Colonic mucosa (tissue), 4 donors: ENCODE measurements at regions not wholly inside any gene's neighbourhood (a gene's known extent, or its start where the extent isn't known, plus 50 kb on each side); places are given as distances from the start of the nearest gene placed in this dataset.
"Not testable (repeated sequence)": the region's sequence is repeated elsewhere in the genome, so short reads cannot be mapped to it uniquely, and the experiment has no call there.

ENCODE experiments used
- DNase-seq: peaks from one replicate; pipeline ENCODE4 v3.0.0-alpha.2; 2020
- H3K27ac ChIP-seq: fragments of 200-600 bp; one replicate; pipeline ENCODE4 v1.8.0; 2021
- H3K27me3 ChIP-seq: fragments of 200-600 bp; one replicate; pipeline ENCODE4 v1.8.0; 2021
- H3K36me3 ChIP-seq: fragments of 200-600 bp; one replicate; pipeline ENCODE4 v1.8.0; 2021
- H3K4me1 ChIP-seq: fragments of 200-600 bp; one replicate; pipeline ENCODE4 v1.8.0; 2021; ENCODE audit warnings: mild to moderate bottlenecking
- H3K4me3 ChIP-seq: fragments of 200-600 bp; one replicate; pipeline ENCODE4 v1.8.0; 2021
- H3K9ac ChIP-seq, 2 donors: one replicate each; pipeline ENCODE4 v1.7.0; 2013; ENCODE audit warnings: control low read depth in 2 of 2, low read depth in 2 of 2, low read length in 2 of 2
- H3K9me3 ChIP-seq: fragments of 200-600 bp; one replicate; pipeline ENCODE4 v1.8.0; 2021
- intact Hi-C: fragments of 100-400 bp; cut with DNase I; formaldehyde crosslinking; loops from one replicate; pipeline ENCODE4 v1.14.1; 2022
- TF ChIP-seq, protein P1 (sequence below): fragments of 200-600 bp; IDR thresholded peaks from one replicate; pipeline ENCODE4 v1.8.0; 2022; ENCODE audit warnings: antibody characterized with exemption, mild to moderate bottlenecking
- donor health status: healthy.
- donor health status: DM: no; HTN: no; CAD: no.
- donor health status: DM: no; HTN: no; CAD: no.

DNA sequence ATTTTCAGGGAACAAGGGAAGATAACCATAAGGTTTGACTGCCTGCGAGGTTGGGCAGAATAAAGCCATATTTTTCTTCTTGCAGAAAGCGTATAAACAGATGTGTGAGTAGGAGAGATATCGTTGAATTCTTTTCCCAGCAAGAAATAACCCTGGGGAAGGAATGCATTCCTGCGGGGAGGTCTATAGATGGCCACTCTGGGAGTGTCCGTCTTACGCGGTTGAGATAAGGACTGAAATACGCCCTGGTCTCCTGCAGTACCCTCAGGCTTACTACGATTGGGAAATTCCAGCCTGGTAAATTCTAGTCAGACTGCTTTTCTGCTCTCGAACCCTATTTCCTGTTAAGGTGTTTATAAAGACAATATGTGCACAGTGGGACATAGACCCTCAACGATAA, 225.0 kb downstream of the LRIG3 start:
- Histone ChIP-seq H3K4me1 (no peaks in the 10 kb centered on the region), H3K9me3 (no peaks in the 10 kb centered on the region), H3K9ac (no peak overlapping the region), H3K27ac (no peak overlapping the region), H3K27me3 (no peaks in the 10 kb centered on the region), H3K4me3 (no peak overlapping the region), H3K36me3 (no peaks in the 10 kb centered on the region)
- DNase-seq, result no peak
- TF ChIP-seq, protein P1, sequence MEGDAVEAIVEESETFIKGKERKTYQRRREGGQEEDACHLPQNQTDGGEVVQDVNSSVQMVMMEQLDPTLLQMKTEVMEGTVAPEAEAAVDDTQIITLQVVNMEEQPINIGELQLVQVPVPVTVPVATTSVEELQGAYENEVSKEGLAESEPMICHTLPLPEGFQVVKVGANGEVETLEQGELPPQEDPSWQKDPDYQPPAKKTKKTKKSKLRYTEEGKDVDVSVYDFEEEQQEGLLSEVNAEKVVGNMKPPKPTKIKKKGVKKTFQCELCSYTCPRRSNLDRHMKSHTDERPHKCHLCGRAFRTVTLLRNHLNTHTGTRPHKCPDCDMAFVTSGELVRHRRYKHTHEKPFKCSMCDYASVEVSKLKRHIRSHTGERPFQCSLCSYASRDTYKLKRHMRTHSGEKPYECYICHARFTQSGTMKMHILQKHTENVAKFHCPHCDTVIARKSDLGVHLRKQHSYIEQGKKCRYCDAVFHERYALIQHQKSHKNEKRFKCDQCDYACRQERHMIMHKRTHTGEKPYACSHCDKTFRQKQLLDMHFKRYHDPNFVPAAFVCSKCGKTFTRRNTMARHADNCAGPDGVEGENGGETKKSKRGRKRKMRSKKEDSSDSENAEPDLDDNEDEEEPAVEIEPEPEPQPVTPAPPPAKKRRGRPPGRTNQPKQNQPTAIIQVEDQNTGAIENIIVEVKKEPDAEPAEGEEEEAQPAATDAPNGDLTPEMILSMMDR, result no peak
- intact Hi-C loops, result no loop called here

DNA sequence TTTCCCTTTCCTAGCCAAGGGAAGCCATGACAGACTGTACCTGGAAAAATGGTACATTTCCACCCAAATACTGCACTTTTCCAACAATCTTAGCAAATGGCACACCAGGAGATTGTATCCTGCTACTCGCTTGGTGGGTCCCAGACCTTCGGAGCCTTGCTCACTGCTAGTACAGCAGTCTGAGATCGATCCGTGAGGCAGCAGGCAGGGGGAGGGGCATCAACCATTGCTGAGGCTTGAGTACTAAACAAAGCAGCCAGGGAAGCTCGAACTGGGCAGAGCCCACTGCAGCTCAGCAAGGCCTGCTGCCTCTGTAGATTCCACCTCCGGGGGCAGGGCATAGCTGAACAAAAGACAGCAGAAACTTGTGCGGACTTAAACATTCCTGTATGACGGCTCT, 218.8 kb downstream of the LRIG3 start:
- no peaks in the 10 kb centered on the region for H3K9me3 ChIP-seq
- intact Hi-C loops, result no loop called here

DNA sequence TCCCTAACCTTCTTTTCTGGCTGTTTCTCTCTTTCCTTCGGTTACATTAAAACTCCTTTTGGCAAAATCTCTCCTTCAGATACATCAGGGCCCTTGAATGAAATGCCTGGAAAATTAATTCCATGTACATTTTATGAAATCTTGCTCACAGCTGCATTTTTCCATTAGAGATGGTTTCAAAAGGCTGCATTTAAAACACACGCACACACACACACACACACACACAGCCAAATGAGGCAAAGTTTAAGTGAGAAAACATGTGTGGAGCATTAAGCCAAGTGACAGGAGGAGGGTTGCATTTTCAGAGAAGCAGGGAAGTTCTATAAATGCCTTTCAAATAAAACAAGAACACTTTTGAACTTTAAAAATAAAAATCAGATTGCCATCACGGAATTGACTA, 216.4 kb downstream of the LRIG3 start:
- Histone ChIP-seq H3K4me1 (no peaks in the 10 kb centered on the region), H3K27ac (no peak overlapping the region), H3K27me3 (no peaks in the 10 kb centered on the region), H3K9me3 (no peaks in the 10 kb centered on the region), H3K4me3 (no peak overlapping the region), H3K9ac (no peak overlapping the region), H3K36me3 (no peaks in the 10 kb centered on the region)
- intact Hi-C loops, result no loop called here
- no peak for DNase-seq
- TF ChIP-seq, protein P1, result no peak

More for the DNA sequence above, 218.8 kb downstream of the LRIG3 start:
- Histone ChIP-seq H3K9ac (no peak overlapping the region), H3K27ac (no peak overlapping the region), H3K4me3 (no peak overlapping the region), H3K27me3 (no peaks in the 10 kb centered on the region), H3K36me3 (no peaks in the 10 kb centered on the region), H3K4me1 (no peaks in the 10 kb centered on the region)
- no peak for DNase-seq
- TF ChIP-seq, protein P1, result no peak

DNA sequence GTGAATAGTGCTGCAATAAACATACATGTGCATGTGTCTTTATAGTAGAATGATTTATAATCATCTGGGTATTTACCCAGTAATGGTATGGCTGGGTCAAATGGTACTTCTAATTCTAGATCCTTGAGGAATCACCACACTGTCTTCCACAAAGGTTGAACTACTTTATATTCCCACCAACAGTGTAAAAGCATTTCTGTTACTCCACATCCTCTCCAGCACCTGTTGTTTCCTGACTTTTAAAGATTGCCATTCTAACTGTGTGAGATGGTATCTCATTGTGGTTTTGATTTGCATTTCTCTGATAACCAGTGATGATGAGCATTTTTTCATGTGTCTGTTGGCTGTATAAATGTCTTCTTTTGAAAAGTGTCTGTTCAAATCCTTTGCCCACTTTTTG, 215.5 kb downstream of the LRIG3 start:
- H3K4me1 ChIP-seq, H3K4me3 ChIP-seq, intact Hi-C loops, H3K9me3 ChIP-seq, H3K36me3 ChIP-seq, H3K27ac ChIP-seq, DNase-seq, H3K9ac ChIP-seq, H3K27me3 ChIP-seq: not testable (repeated sequence)

- no peak overlapping the region for H3K9ac ChIP-seq
- no peaks in the 10 kb centered on the region for H3K27me3 ChIP-seq
- no peak overlapping the region for H3K27ac ChIP-seq
- intact Hi-C loops, result no loop called here
- no peaks in the 10 kb centered on the region for H3K9me3 ChIP-seq
- no peak overlapping the region for H3K4me3 ChIP-seq
- H3K36me3 ChIP-seq, result no peaks in the 10 kb centered on the region
- TF ChIP-seq, protein P1, result no peak
- no peak for DNase-seq
- no peaks in the 10 kb centered on the region for H3K4me1 ChIP-seq
Measured at GRCh38 chr12:58710901-58711300, 209.4 kb downstream of the LRIG3 start.

- Histone ChIP-seq H3K27me3 (no peaks in the 10 kb centered on the region), H3K36me3 (no peaks in the 10 kb centered on the region), H3K4me1 (no peaks in the 10 kb centered on the region), H3K9ac (no peak overlapping the region), H3K4me3 (no peak overlapping the region), H3K9me3 (no peaks in the 10 kb centered on the region), H3K27ac (no peak overlapping the region)
- intact Hi-C loops, result no loop called here
- no peak for DNase-seq
- TF ChIP-seq, protein P1, result no peak
Measured at GRCh38 chr12:58711974-58712373, 208.3 kb downstream of the LRIG3 start.
